ENCODE measurements at regions not wholly inside any gene's neighbourhood (a gene's known extent, or its start where the extent isn't known, plus 50 kb on each side); places are given as distances from the start of the nearest gene placed in this dataset.

DNA sequence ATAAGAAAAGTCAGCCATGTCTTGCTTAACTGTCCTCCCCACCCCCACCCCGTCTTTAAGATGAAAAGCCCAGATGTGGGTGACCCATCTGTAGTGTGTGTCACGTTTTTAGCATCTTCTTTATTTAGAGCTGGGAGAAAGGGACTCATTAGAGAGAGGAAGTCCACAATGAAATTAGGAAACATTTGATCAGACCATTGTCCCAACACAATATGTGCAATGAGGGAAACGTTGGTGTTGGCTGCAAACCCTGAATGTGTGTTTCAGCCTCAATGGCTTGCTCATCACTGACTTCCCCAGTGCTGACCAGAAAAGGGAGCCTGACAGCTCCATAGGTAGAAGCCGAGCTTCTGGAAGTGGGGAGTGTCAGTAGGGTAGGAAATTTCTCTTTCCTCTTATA is 475.7 kb downstream of the CD83 start:
- H3F3A ChIP-seq (replicated peaks; ENCODE audit: insufficient read depth): no peaks in the 10 kb centered on the region
- H4K20me1 ChIP-seq (ENCODE audit: insufficient read depth): no peaks in the 10 kb centered on the region
- no peak for DNase-seq
- TF ChIP-seq EP300 (IDR thresholded peaks at IDR 0.05; ENCODE audit: borderline replicate concordance in 1 of 2, low read depth in 1 of 2, low read length in 1 of 2) (no peak), TAF1 (IDR thresholded peaks at IDR 0.05; ENCODE audit: borderline replicate concordance, low read depth, low read length) (no peak), NFIC (IDR thresholded peaks at IDR 0.05; ENCODE audit: borderline replicate concordance) (no peak), POLR2AphosphoS5 (IDR thresholded peaks at IDR 0.05; ENCODE audit: low read depth, low read length) (no peak), USF1 (IDR thresholded peaks at IDR 0.05; ENCODE audit: borderline replicate concordance, low read depth) (no peak), RAD21 (IDR thresholded peaks at IDR 0.05; ENCODE audit: low read length) (no peak), YY1 (IDR thresholded peaks at IDR 0.05; ENCODE audit: low read depth) (no peak), EZH2phosphoT487 (IDR thresholded peaks at IDR 0.05; ENCODE audit: borderline replicate concordance, low read depth) (no peak), MEF2A (IDR thresholded peaks at IDR 0.05; ENCODE audit: borderline replicate concordance, low read depth) (no peak), GABPA (IDR thresholded peaks at IDR 0.05; ENCODE audit: low read depth) (no peak), GATA2 (CRISPR knock-in tag; IDR thresholded peaks at IDR 0.05) (no peak), TEAD4 (IDR thresholded peaks at IDR 0.05; ENCODE audit: borderline replicate concordance, insufficient read depth) (no peak), ZBTB33 (IDR thresholded peaks at IDR 0.05; ENCODE audit: borderline replicate concordance, low read depth) (no peak), CHD2 (IDR thresholded peaks at IDR 0.05; ENCODE audit: low read length, partially characterized antibody) (no peak), PBX3 (IDR thresholded peaks at IDR 0.05) (no peak), JUND (IDR thresholded peaks at IDR 0.05) (no peak), FOSL2 (IDR thresholded peaks at IDR 0.05; ENCODE audit: borderline replicate concordance, low read depth) (no peak)
- TF ChIP-seq, protein P1, sequence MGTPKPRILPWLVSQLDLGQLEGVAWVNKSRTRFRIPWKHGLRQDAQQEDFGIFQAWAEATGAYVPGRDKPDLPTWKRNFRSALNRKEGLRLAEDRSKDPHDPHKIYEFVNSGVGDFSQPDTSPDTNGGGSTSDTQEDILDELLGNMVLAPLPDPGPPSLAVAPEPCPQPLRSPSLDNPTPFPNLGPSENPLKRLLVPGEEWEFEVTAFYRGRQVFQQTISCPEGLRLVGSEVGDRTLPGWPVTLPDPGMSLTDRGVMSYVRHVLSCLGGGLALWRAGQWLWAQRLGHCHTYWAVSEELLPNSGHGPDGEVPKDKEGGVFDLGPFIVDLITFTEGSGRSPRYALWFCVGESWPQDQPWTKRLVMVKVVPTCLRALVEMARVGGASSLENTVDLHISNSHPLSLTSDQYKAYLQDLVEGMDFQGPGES (IDR thresholded peaks at IDR 0.05; ENCODE audit: low read depth, low read length): no peak
- ChIA-PET POLR2A (no interaction called here), CTCF (no interaction called here)
- H3K9me2 ChIP-seq: no peaks in the 10 kb centered on the region
- H3K9ac ChIP-seq: no peak overlapping the region
- no peaks in the 10 kb centered on the region for H3K79me2 ChIP-seq (ENCODE audit: insufficient read depth)
- H3K27ac ChIP-seq (ENCODE audit: low read depth in 2 of 2, low read length in 1 of 2): no peak overlapping the region
- H3K9me3 ChIP-seq: no peaks in the 10 kb centered on the region
- H3K4me1 ChIP-seq (ENCODE audit: control insufficient read depth in 1 of 2, insufficient read depth in 2 of 2, low read depth in 1 of 2, low read length in 1 of 2): no peaks in the 10 kb centered on the region; a peak in 1 of 4 replicates
- no peak overlapping the region for H3K4me2 ChIP-seq
- H3K4me3 ChIP-seq (ENCODE audit: low read depth in 2 of 2, low read length in 1 of 2): no peak overlapping the region
- H3K27me3 ChIP-seq (ENCODE audit: insufficient read depth): no peaks in the 10 kb centered on the region
- WGBS (ENCODE audit: low lambda C conversion rate): 23% methylated on average over 4 of the region's 4 CpGs
- H3K36me3 ChIP-seq (replicated peaks in 1 of 2; ENCODE audit: control insufficient read depth in 1 of 2, insufficient read depth in 2 of 2, low read length in 1 of 2): no peaks in the 10 kb centered on the region
- H2AFZ ChIP-seq (ENCODE audit: low read depth): no peak overlapping the region

Measured in SK-N-SH (cell line).